RWPE2 (cell line): ENCODE measurements at regions not wholly inside any gene's neighbourhood (a gene's known extent, or its start where the extent isn't known, plus 50 kb on each side); places are given as distances from the start of the nearest gene placed in this dataset.
"Not testable (repeated sequence)": the region's sequence is repeated elsewhere in the genome, so short reads cannot be mapped to it uniquely, and the experiment has no call there.

Experiments
- ATAC-seq: fragments of 200-7000 bp; cut with Tn5 transposase; 3 replicates; pipeline ENCODE4 v1.9.1; 2021; ENCODE audit warnings: low read depth
- DNase-seq: peaks from one replicate; pipeline ENCODE4 v3.0.0-alpha.2; 2020; ENCODE audit warnings: low spot score
- H3K27ac ChIP-seq: fragments of 450-650 bp; 2 replicates; pipeline ENCODE4 v1.5.1; 2017; ENCODE audit warnings: mild to moderate bottlenecking; ENCODE audit not compliant: poor library complexity, severe bottlenecking
- H3K27me3 ChIP-seq: fragments of 250-450 bp; sonication (Bioruptor Pico); 2 replicates; pipeline ENCODE4 v1.5.1; 2021; ENCODE audit warnings: mild to moderate bottlenecking, moderate library complexity; ENCODE audit not compliant: insufficient read depth, poor library complexity, severe bottlenecking
- H3K36me3 ChIP-seq: fragments of 250-450 bp; sonication (Bioruptor Pico); 2 replicates; pipeline ENCODE4 v1.5.1; 2020; ENCODE audit warnings: low read depth, mild to moderate bottlenecking, moderate library complexity
- H3K4me1 ChIP-seq: fragments of 250-450 bp; sonication (Bioruptor Pico); 2 replicates; pipeline ENCODE4 v1.5.1; 2021; ENCODE audit warnings: mild to moderate bottlenecking, moderate library complexity; ENCODE audit not compliant: insufficient read depth, poor library complexity, severe bottlenecking
- H3K4me3 ChIP-seq: fragments of 250-450 bp; sonication (Bioruptor Pico); 2 replicates; pipeline ENCODE4 v1.5.1; 2021; ENCODE audit warnings: mild to moderate bottlenecking, moderate library complexity; ENCODE audit not compliant: severe bottlenecking
- H3K9me3 ChIP-seq: fragments of 250-450 bp; sonication (Bioruptor Pico); 2 replicates; pipeline ENCODE4 v1.5.1; 2021; ENCODE audit warnings: mild to moderate bottlenecking, moderate library complexity; ENCODE audit not compliant: severe bottlenecking
- TF ChIP-seq, protein P1 (sequence below): fragments of 450-650 bp; IDR thresholded peaks from one replicate; pipeline ENCODE4 v1.5.1; 2017; ENCODE audit warnings: mild to moderate bottlenecking, moderate library complexity; ENCODE audit not compliant: poor library complexity, severe bottlenecking

DNA sequence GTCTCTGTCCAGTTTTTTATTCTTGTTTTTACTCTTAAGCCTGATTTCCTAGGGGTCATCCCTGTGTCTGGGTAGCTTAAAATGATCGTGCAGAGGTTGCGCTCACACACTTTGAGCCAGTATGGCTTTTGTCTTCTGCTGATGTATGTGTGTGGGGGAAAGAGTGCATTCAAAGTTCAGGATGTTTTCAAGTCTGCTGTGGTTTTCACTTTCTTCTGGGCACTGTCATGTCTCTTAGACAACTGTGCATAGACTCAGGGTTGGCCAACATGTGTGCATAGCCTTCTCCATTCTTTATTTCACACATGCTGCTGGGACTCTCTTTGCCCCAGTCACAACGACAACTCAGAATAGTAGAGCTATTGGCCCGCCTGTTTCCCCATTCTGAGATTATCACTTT is 139.1 kb downstream of the WNT7A start:
- no peak overlapping the region for H3K27ac ChIP-seq
- ATAC-seq (no peak), DNase-seq (no peak)
- no peak overlapping the region for H3K4me3 ChIP-seq
- H3K9me3 ChIP-seq: no peaks in the 10 kb centered on the region
- H3K4me1 ChIP-seq: no peaks in the 10 kb centered on the region
- TF ChIP-seq, protein P1, sequence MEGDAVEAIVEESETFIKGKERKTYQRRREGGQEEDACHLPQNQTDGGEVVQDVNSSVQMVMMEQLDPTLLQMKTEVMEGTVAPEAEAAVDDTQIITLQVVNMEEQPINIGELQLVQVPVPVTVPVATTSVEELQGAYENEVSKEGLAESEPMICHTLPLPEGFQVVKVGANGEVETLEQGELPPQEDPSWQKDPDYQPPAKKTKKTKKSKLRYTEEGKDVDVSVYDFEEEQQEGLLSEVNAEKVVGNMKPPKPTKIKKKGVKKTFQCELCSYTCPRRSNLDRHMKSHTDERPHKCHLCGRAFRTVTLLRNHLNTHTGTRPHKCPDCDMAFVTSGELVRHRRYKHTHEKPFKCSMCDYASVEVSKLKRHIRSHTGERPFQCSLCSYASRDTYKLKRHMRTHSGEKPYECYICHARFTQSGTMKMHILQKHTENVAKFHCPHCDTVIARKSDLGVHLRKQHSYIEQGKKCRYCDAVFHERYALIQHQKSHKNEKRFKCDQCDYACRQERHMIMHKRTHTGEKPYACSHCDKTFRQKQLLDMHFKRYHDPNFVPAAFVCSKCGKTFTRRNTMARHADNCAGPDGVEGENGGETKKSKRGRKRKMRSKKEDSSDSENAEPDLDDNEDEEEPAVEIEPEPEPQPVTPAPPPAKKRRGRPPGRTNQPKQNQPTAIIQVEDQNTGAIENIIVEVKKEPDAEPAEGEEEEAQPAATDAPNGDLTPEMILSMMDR: no peak
- H3K36me3 ChIP-seq: no peaks in the 10 kb centered on the region
- no peaks in the 10 kb centered on the region for H3K27me3 ChIP-seq

- not testable (repeated sequence) for H3K9me3 ChIP-seq, H3K27me3 ChIP-seq, H3K4me3 ChIP-seq, ATAC-seq, H3K4me1 ChIP-seq, H3K27ac ChIP-seq, H3K36me3 ChIP-seq, DNase-seq
These were observed 146.1 kb downstream of the WNT7A start for GRCh38 chr3:13733726-13734125.

GRCh38 chr3:13728487-13728886 is 151.4 kb downstream of the WNT7A start:
- no peaks in the 10 kb centered on the region for H3K27me3 ChIP-seq
- H3K4me3 ChIP-seq: no peak overlapping the region
- no peak overlapping the region for H3K27ac ChIP-seq
- ATAC-seq (no peak), DNase-seq (no peak)
- TF ChIP-seq, protein P1: no peak
- no peaks in the 10 kb centered on the region for H3K36me3 ChIP-seq
- H3K4me1 ChIP-seq: no peaks in the 10 kb centered on the region
- no peaks in the 10 kb centered on the region for H3K9me3 ChIP-seq

DNA sequence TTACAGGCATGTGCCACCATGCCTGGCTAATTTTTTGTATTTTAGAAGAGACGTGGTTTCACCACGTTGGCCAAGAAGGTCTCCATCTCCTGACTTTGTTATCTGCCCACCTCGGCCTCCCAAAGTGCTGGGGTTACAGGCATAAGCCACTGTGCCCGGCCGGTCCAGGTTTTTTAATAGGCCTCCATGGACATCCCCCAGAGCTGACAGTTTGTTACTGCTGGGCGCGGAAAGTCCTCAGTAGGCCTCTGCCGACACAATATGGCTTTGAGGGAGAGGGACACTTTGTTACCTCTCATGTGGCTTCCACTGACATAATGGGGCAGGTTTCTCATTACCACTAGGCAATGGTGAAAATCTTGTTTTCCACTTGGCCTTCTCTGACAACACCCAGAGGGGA is 152.0 kb downstream of the WNT7A start:
- Histone ChIP-seq H3K4me1 (no peaks in the 10 kb centered on the region), H3K9me3 (no peaks in the 10 kb centered on the region), H3K27ac (no peak overlapping the region), H3K27me3 (no peaks in the 10 kb centered on the region), H3K4me3 (no peak overlapping the region), H3K36me3 (no peaks in the 10 kb centered on the region)
- ATAC-seq (no peak), DNase-seq (no peak)
- TF ChIP-seq, protein P1: no peak

- H3K36me3 ChIP-seq: no peaks in the 10 kb centered on the region
- H3K27me3 ChIP-seq: no peaks in the 10 kb centered on the region
- no peak for ATAC-seq
- TF ChIP-seq, protein P1: no peak
- H3K4me1 ChIP-seq: no peaks in the 10 kb centered on the region
- DNase-seq: no peak
- H3K4me3 ChIP-seq: no peak overlapping the region
- no peak overlapping the region for H3K27ac ChIP-seq
- H3K9me3 ChIP-seq: peaks cover 2% of the 10 kb centered on the region
These were observed 156.1 kb downstream of the WNT7A start for GRCh38 chr3:13723676-13724207.
